AG20443 (cell line): ENCODE measurements at regions not wholly inside any gene's neighbourhood (a gene's known extent, or its start where the extent isn't known, plus 50 kb on each side); places are given as distances from the start of the nearest gene placed in this dataset.

Experiments
- DNase-seq: peaks from one replicate; pipeline ENCODE4 v3.0.0; 2012; ENCODE audit warnings: low spot score, mixed read lengths

GRCh38 chr5:23084815-23085214 lies 231.7 kb upstream of the CDH12 start:
- DNase-seq: no peak

- DNase-seq: no peak
Measured at GRCh38 chr5:23072179-23072578, 219.0 kb upstream of the CDH12 start.

- no peak for DNase-seq
Measured at GRCh38 chr5:23071682-23072081, 218.5 kb upstream of the CDH12 start.

- DNase-seq: no peak
Measured at GRCh38 chr5:23064710-23065109, 211.6 kb upstream of the CDH12 start.

GRCh38 chr5:23053846-23054245 lies 200.7 kb upstream of the CDH12 start:
- no peak for DNase-seq

GRCh38 chr5:23042226-23042625 lies 189.1 kb upstream of the CDH12 start:
- no peak for DNase-seq

GRCh38 chr5:23035555-23036090 lies 182.5 kb upstream of the CDH12 start:
- no peak for DNase-seq

- no peak for DNase-seq
Measured at GRCh38 chr5:23033864-23034263, 180.7 kb upstream of the CDH12 start.

GRCh38 chr5:23029290-23029689 lies 176.1 kb upstream of the CDH12 start:
- no peak for DNase-seq

GRCh38 chr5:23028445-23029021 lies 175.4 kb upstream of the CDH12 start:
- no peak for DNase-seq

- DNase-seq: no peak
Measured at GRCh38 chr5:23027830-23028229, 174.7 kb upstream of the CDH12 start.

- no peak for DNase-seq
Measured at GRCh38 chr5:23027331-23027730, 174.2 kb upstream of the CDH12 start.

- DNase-seq: no peak
Measured at GRCh38 chr5:23026252-23027170, 173.4 kb upstream of the CDH12 start.

GRCh38 chr5:23025629-23026233 lies 172.6 kb upstream of the CDH12 start:
- no peak for DNase-seq

- no peak for DNase-seq
Measured at GRCh38 chr5:23024470-23024869, 171.3 kb upstream of the CDH12 start.

GRCh38 chr5:23014825-23015224 lies 161.7 kb upstream of the CDH12 start:
- DNase-seq: no peak

GRCh38 chr5:23014266-23014665 lies 161.1 kb upstream of the CDH12 start:
- no peak for DNase-seq

GRCh38 chr5:23013395-23013998 lies 160.4 kb upstream of the CDH12 start:
- no peak for DNase-seq

- DNase-seq: no peak
Measured at GRCh38 chr5:23012842-23013241, 159.7 kb upstream of the CDH12 start.

- DNase-seq: no peak
Measured at GRCh38 chr5:23007762-23008161, 154.6 kb upstream of the CDH12 start.

GRCh38 chr5:23007236-23007635 lies 154.1 kb upstream of the CDH12 start:
- DNase-seq: no peak

- DNase-seq: no peak
Measured at GRCh38 chr5:23001120-23001519, 148.0 kb upstream of the CDH12 start.

- DNase-seq: no peak
Measured at GRCh38 chr5:22998774-22999173, 145.6 kb upstream of the CDH12 start.
